Stimulated activated CD8-positive, alpha-beta memory T cell treated with anti-CD3 and anti-CD28 coated beads, Interleukin-2, amount 100 ng/mL, for 48 hours (primary cell): ENCODE measurements at regions not wholly inside any gene's neighbourhood (a gene's known extent, or its start where the extent isn't known, plus 50 kb on each side); places are given as distances from the start of the nearest gene placed in this dataset.
"Not testable (repeated sequence)": the region's sequence is repeated elsewhere in the genome, so short reads cannot be mapped to it uniquely, and the experiment has no call there.

Source experiments
- DNase-seq, 2 donors: peaks; one replicate each; pipeline ENCODE4 v3.0.0-alpha.2; 2020; ENCODE audit warnings: low read depth in 2 of 2

- no peak for DNase-seq
Observed at GRCh38 chr3:174457758-174458157, 401.4 kb upstream of the NAALADL2 start.

- no peak for DNase-seq
Observed at GRCh38 chr3:174460831-174461230, 398.3 kb upstream of the NAALADL2 start.

GRCh38 chr3:174462916-174463315, 396.2 kb upstream of the NAALADL2 start:
- DNase-seq, result no peak

- no peak for DNase-seq
Observed at GRCh38 chr3:174465177-174465576, 394.0 kb upstream of the NAALADL2 start.

GRCh38 chr3:174466471-174467054, 392.6 kb upstream of the NAALADL2 start:
- no peak for DNase-seq

- no peak for DNase-seq
Observed at GRCh38 chr3:174477491-174477890, 381.6 kb upstream of the NAALADL2 start.

- no peak for DNase-seq
Observed at GRCh38 chr3:174480767-174481166, 378.4 kb upstream of the NAALADL2 start.

- DNase-seq, result no peak
Observed at GRCh38 chr3:174482541-174482940, 376.6 kb upstream of the NAALADL2 start.

GRCh38 chr3:174483254-174483653, 375.9 kb upstream of the NAALADL2 start:
- DNase-seq, result no peak

- DNase-seq, result not testable (repeated sequence)
Observed at GRCh38 chr3:174483856-174484255, 375.3 kb upstream of the NAALADL2 start.

GRCh38 chr3:174488527-174488926, 370.6 kb upstream of the NAALADL2 start:
- DNase-seq, result no peak

- DNase-seq, result no peak
Observed at GRCh38 chr3:174495311-174495710, 363.8 kb upstream of the NAALADL2 start.

GRCh38 chr3:174495928-174496327, 363.2 kb upstream of the NAALADL2 start:
- no peak for DNase-seq

GRCh38 chr3:174498638-174499037, 360.5 kb upstream of the NAALADL2 start:
- no peak for DNase-seq

- no peak for DNase-seq
Observed at GRCh38 chr3:174505266-174505665, 353.9 kb upstream of the NAALADL2 start.

- DNase-seq, result no peak
Observed at GRCh38 chr3:174524203-174524602, 334.9 kb upstream of the NAALADL2 start.

GRCh38 chr3:174529298-174529697, 329.8 kb upstream of the NAALADL2 start:
- DNase-seq, result no peak

- no peak for DNase-seq
Observed at GRCh38 chr3:174531262-174531982, 327.7 kb upstream of the NAALADL2 start.

- no peak for DNase-seq
Observed at GRCh38 chr3:174532216-174532615, 326.9 kb upstream of the NAALADL2 start.

GRCh38 chr3:174532776-174533175, 326.4 kb upstream of the NAALADL2 start:
- no peak for DNase-seq

GRCh38 chr3:174533286-174533685, 325.8 kb upstream of the NAALADL2 start:
- DNase-seq, result no peak

- no peak for DNase-seq
Observed at GRCh38 chr3:174536319-174536718, 322.8 kb upstream of the NAALADL2 start.

GRCh38 chr3:174538151-174538550, 321.0 kb upstream of the NAALADL2 start:
- DNase-seq, result no peak
